Ascending aorta (tissue), 2 donors: ENCODE measurements at regions not wholly inside any gene's neighbourhood (a gene's known extent, or its start where the extent isn't known, plus 50 kb on each side); places are given as distances from the start of the nearest gene placed in this dataset.

Source experiments
- DNase-seq, 2 donors: peaks; one replicate each; pipeline ENCODE4 v3.0.0-alpha.2; 2019; ENCODE audit warnings: low spot score in 2 of 2
- H3K27ac ChIP-seq, 2 donors: fragments of 200-600 bp; sonication (generic); one replicate each; pipeline ENCODE4 v1.5.1; 2016 to 2017; ENCODE audit warnings: mild to moderate bottlenecking in 1 of 2
- H3K27me3 ChIP-seq: fragments of 200-600 bp; sonication (generic); one replicate; pipeline ENCODE4 v1.5.1; 2017
- H3K36me3 ChIP-seq, 2 donors: fragments of 200-600 bp; sonication (generic); one replicate each; pipeline ENCODE4 v1.5.1; 2016
- H3K4me1 ChIP-seq, 2 donors: fragments of 200-600 bp; sonication (generic); one replicate each; pipeline ENCODE4 v1.5.1; 2016 to 2017; ENCODE audit warnings: mild to moderate bottlenecking in 1 of 2
- H3K4me3 ChIP-seq, 2 donors: fragments of 200-600 bp; sonication (generic); one replicate each; pipeline ENCODE4 v1.5.1; 2016 to 2017; ENCODE audit warnings: mild to moderate bottlenecking in 1 of 2
- H3K9me3 ChIP-seq, 2 donors: fragments of 200-600 bp; sonication (generic); one replicate each; pipeline ENCODE4 v1.5.1; 2016
- intact Hi-C: fragments of 100-400 bp; cut with DNase I; formaldehyde crosslinking; loops from one replicate; pipeline ENCODE4 v1.15.1; 2023
- TF ChIP-seq, protein P1 (sequence below), 3 experiments: fragments of 200-600 bp in 2 of 3; fragments of 450-650 bp in 1 of 3; sonication (generic) in 2 of 3; IDR thresholded peaks; one replicate each; pipeline ENCODE4 v1.5.1; 2016 to 2019; ENCODE audit warnings: antibody characterized with exemption in 3 of 3, mild to moderate bottlenecking in 1 of 3, moderate library complexity in 1 of 3

DNA sequence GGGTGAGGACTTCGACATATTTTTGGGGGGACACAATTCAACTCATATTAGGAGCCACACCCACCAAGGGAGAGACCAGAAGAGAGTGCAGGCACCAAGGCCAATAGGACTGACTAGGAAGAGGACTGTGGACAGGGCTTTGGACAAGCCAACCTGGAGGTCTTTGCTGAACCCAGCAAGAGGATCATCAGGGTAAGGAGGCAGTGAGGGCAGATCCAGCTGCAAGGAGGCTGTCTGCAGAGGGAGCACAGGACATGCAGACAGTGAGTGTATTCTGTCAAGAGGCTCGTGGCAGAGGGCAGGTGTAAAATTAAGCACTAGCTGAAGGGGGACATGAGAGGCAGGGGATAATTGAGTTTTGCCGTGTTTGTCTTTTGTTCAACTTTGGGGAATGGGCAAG lies 83.4 kb upstream of the MGMT start:
- Histone ChIP-seq H3K27ac (no peak overlapping the region), H3K36me3 (no peaks in the 10 kb centered on the region), H3K4me1 (no peaks in the 10 kb centered on the region), H3K9me3 (no peaks in the 10 kb centered on the region), H3K4me3 (no peak overlapping the region), H3K27me3 (no peaks in the 10 kb centered on the region)
- intact Hi-C loops, result no loop called here
- TF ChIP-seq, protein P1, sequence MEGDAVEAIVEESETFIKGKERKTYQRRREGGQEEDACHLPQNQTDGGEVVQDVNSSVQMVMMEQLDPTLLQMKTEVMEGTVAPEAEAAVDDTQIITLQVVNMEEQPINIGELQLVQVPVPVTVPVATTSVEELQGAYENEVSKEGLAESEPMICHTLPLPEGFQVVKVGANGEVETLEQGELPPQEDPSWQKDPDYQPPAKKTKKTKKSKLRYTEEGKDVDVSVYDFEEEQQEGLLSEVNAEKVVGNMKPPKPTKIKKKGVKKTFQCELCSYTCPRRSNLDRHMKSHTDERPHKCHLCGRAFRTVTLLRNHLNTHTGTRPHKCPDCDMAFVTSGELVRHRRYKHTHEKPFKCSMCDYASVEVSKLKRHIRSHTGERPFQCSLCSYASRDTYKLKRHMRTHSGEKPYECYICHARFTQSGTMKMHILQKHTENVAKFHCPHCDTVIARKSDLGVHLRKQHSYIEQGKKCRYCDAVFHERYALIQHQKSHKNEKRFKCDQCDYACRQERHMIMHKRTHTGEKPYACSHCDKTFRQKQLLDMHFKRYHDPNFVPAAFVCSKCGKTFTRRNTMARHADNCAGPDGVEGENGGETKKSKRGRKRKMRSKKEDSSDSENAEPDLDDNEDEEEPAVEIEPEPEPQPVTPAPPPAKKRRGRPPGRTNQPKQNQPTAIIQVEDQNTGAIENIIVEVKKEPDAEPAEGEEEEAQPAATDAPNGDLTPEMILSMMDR (IDR thresholded peaks at IDR 0.05), result no peak
- DNase-seq, result no peak

DNA sequence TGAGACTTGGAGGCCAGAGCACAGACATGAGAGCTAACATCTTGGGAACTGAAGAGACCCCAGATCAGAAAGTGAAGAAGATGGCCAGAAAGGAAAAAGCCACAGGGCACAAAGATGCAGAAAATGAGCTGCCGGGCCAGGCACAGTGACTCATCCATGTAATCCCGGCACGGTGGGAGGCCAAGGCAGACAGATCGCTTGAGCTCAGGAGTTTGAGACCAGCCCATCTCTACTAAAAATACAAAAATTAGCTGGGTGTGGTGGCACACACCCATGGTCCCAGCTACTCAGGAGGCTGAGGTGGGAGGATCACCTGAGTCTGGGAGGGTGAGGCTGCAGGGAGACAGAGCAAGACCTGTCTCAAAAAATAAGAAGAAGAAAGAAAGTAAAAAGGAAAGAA lies 81.4 kb upstream of the MGMT start:
- H3K4me1 ChIP-seq, result no peaks in the 10 kb centered on the region
- H3K27me3 ChIP-seq, result no peaks in the 10 kb centered on the region
- no peaks in the 10 kb centered on the region for H3K9me3 ChIP-seq
- TF ChIP-seq, protein P1 (IDR thresholded peaks at IDR 0.05), result no peak
- H3K36me3 ChIP-seq, result no peaks in the 10 kb centered on the region
- no peak for DNase-seq
- H3K27ac ChIP-seq, result no peak overlapping the region
- intact Hi-C loops, result no loop called here
- H3K4me3 ChIP-seq, result no peak overlapping the region

- intact Hi-C loops, result no loop called here
- Histone ChIP-seq H3K4me1 (no peaks in the 10 kb centered on the region), H3K27ac (no peak overlapping the region), H3K36me3 (no peaks in the 10 kb centered on the region), H3K9me3 (no peaks in the 10 kb centered on the region), H3K27me3 (no peaks in the 10 kb centered on the region), H3K4me3 (no peak overlapping the region)
- TF ChIP-seq, protein P1 (IDR thresholded peaks at IDR 0.05), result no peak
- DNase-seq, result no peak
Measured at GRCh38 chr10:129386415-129387257, 80.4 kb upstream of the MGMT start.

DNA sequence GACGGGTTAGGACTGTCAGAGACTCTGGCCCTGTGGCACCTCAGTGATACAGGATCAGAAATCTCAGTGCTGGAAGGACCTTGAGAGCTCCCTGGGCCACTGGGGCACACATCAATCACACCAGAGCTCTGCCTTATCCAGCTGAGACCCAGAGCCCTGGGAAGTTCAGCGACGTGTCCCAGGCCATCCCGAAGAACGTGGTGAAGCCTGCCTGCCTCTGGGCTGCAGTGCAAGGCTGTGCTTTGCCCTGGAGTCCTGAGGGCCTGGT lies 79.8 kb upstream of the MGMT start:
- H3K27me3 ChIP-seq, result no peaks in the 10 kb centered on the region
- intact Hi-C loops, result no loop called here
- no peaks in the 10 kb centered on the region for H3K9me3 ChIP-seq
- TF ChIP-seq, protein P1 (IDR thresholded peaks at IDR 0.05), result no peak
- no peaks in the 10 kb centered on the region for H3K4me1 ChIP-seq
- no peak overlapping the region for H3K4me3 ChIP-seq
- H3K27ac ChIP-seq, result no peak overlapping the region
- DNase-seq, result no peak
- no peaks in the 10 kb centered on the region for H3K36me3 ChIP-seq

DNA sequence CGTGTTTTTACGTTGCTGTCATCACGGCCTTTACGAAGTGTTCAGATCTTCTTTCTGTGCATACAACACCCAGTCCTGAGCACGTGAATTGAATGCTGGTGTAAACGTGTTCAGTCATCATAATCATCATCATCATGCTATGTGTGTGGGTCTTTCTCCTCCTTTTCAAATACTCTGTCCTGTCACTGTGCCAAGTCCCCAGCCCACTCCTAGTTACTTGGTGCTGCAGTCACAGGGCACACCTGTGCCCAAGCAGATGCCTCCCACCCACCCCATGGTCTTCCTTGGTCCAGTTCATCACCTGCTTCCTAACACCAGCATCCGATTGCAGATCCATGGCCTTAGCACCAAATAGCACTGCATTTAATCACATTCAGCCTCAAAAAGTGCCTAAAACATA lies 78.6 kb upstream of the MGMT start:
- Histone ChIP-seq H3K36me3 (no peaks in the 10 kb centered on the region), H3K4me1 (no peaks in the 10 kb centered on the region), H3K9me3 (no peaks in the 10 kb centered on the region), H3K4me3 (no peak overlapping the region), H3K27me3 (no peaks in the 10 kb centered on the region), H3K27ac (no peak overlapping the region)
- no peak for DNase-seq
- intact Hi-C loops, result no loop called here
- TF ChIP-seq, protein P1 (IDR thresholded peaks at IDR 0.05), result no peak

- no peak overlapping the region for H3K27ac ChIP-seq
- H3K36me3 ChIP-seq, result no peaks in the 10 kb centered on the region
- H3K4me3 ChIP-seq, result no peak overlapping the region
- intact Hi-C loops, result no loop called here
- H3K4me1 ChIP-seq, result no peaks in the 10 kb centered on the region
- no peaks in the 10 kb centered on the region for H3K9me3 ChIP-seq
- no peak for DNase-seq
- TF ChIP-seq, protein P1 (IDR thresholded peaks at IDR 0.05), result no peak
- H3K27me3 ChIP-seq, result no peaks in the 10 kb centered on the region
Measured at GRCh38 chr10:129389194-129389593, 77.8 kb upstream of the MGMT start.
